Activated CD4-positive, alpha-beta memory T cell treated with anti-CD3 and anti-CD28 coated beads, Interleukin-2, amount 10 ng/mL, durations not matched to agents 7 days and 5 days (primary cell): ENCODE measurements at regions not wholly inside any gene's neighbourhood (a gene's known extent, or its start where the extent isn't known, plus 50 kb on each side); places are given as distances from the start of the nearest gene placed in this dataset.
"Not testable (repeated sequence)": the region's sequence is repeated elsewhere in the genome, so short reads cannot be mapped to it uniquely, and the experiment has no call there.

Experiments used
- CTCF ChIA-PET: fragments of 350-600 bp; sonication (Branson Sonifier 250); formaldehyde crosslinking; loops from one replicate; lab custom pipeline; 2021; ENCODE audit warnings: antibody characterized with exemption, inconsistent platforms; lab: Charles Lee
- POLR2A ChIA-PET: fragments of 350-600 bp; sonication (Branson Sonifier 250); formaldehyde crosslinking; loops from one replicate; lab custom pipeline; 2021; ENCODE audit warnings: antibody characterized with exemption; lab: Charles Lee
- DNase-seq: peaks from one replicate; pipeline ENCODE4 v3.0.0-alpha.2; 2020
- H3K27ac Mint-ChIP-seq: one replicate; pipeline ENCODE4 v1.8.0; 2021; ENCODE audit warnings: mild to moderate bottlenecking, mixed read lengths
- H3K27me3 Mint-ChIP-seq: one replicate; pipeline ENCODE4 v1.8.0; 2021; ENCODE audit warnings: mixed read lengths
- H3K36me3 Mint-ChIP-seq: one replicate; pipeline ENCODE4 v1.8.0; 2021; ENCODE audit warnings: low read depth, mixed read lengths
- H3K4me1 Mint-ChIP-seq: one replicate; pipeline ENCODE4 v1.8.0; 2021; ENCODE audit warnings: mixed read lengths
- H3K4me3 Mint-ChIP-seq: one replicate; pipeline ENCODE4 v1.8.0; 2021; ENCODE audit warnings: mild to moderate bottlenecking, mixed read lengths
- H3K9me3 Mint-ChIP-seq: one replicate; pipeline ENCODE4 v1.8.0; 2021; ENCODE audit warnings: mixed read lengths

DNA sequence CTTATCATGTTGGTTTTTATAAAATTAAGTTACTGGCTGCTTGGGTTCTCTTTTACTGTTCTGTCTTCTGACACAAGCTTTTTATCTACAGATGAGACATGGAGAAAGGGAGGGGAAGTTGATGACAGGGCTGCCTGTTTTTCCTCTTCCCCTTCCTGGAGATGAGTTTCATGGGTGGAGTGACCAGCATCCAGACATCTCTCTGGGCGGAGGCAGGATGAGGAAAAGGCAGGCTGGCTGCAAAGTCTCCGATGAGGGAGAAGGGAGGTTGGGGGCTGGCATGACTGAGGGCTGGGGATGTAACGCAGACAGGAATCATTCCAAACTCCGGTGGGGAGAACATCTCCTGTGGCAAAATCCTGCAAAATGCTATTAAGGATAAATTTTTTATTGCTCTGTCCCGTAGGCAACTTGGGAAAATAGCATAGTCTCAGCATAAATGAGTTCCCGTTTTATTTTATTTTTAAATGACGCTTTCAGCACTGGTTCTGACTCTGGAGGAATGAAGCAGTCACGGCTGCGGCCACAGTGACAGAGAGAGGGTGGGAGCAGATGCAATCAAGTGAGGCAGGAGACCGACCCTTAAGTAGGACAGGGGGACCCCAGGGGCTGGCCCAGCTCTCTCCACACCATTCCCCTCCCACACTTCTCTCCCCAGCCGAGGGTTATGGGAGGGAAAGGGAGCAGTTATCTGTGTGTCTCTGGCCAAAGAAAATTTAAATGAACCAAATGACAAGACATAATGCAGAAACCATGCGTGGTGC, 108.8 kb upstream of the PMEPA1 start:
- DNase-seq: no peak
- Mint-ChIP-seq H3K27ac (no peak overlapping the region), H3K4me1 (no peaks in the 10 kb centered on the region), H3K9me3 (no peaks in the 10 kb centered on the region), H3K27me3 (peaks cover 19% of the 10 kb centered on the region), H3K36me3 (no peaks in the 10 kb centered on the region), H3K4me3 (no peak overlapping the region)
- CTCF ChIA-PET: no interaction called here
- POLR2A ChIA-PET: no interaction called here

DNA sequence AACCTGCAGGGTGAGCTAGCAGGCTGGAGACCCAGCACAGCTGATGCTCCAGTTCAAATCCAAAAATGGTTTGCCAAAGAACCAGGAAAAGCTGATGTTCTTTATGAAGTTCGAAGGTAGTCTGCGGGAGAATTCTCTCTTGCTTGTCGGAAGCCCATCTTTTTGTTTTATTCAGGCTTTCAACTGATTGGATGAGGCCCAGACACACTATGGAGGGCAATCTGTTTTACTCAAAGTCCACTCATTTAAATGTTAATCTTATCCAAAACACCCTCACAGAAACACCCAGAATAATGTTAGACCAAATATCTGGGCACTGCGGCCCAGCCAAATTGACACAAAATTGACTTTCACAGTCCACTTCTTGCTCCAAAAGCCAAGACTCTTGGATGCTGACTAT, 105.6 kb upstream of the PMEPA1 start:
- Mint-ChIP-seq H3K4me1 (no peaks in the 10 kb centered on the region), H3K9me3 (no peaks in the 10 kb centered on the region), H3K36me3 (no peaks in the 10 kb centered on the region), H3K27ac (no peak overlapping the region), H3K4me3 (no peak overlapping the region), H3K27me3 (peaks cover 17% of the 10 kb centered on the region)
- DNase-seq: no peak
- ChIA-PET CTCF (no interaction called here), POLR2A (no interaction called here)

DNA sequence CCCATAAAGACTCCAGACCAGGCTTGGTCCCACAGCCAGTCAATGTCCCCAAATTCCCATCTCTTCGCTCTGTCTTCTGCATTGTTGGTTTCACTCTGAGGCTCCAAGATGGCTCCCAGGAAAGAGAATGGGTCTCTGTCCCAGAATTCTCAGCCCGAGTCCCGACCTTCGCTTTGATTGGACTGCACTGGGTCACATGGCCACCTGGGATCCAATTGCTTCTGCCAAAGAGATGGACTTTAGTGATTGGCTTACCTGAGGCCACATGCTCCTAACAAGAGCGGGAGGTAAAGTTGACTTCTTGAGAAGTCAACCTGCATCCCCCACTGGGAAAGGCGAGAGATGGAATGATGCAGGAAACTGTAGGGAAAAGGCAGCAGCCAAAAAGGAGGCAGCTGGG, 104.7 kb upstream of the PMEPA1 start:
- no peaks in the 10 kb centered on the region for H3K36me3 Mint-ChIP-seq

DNA sequence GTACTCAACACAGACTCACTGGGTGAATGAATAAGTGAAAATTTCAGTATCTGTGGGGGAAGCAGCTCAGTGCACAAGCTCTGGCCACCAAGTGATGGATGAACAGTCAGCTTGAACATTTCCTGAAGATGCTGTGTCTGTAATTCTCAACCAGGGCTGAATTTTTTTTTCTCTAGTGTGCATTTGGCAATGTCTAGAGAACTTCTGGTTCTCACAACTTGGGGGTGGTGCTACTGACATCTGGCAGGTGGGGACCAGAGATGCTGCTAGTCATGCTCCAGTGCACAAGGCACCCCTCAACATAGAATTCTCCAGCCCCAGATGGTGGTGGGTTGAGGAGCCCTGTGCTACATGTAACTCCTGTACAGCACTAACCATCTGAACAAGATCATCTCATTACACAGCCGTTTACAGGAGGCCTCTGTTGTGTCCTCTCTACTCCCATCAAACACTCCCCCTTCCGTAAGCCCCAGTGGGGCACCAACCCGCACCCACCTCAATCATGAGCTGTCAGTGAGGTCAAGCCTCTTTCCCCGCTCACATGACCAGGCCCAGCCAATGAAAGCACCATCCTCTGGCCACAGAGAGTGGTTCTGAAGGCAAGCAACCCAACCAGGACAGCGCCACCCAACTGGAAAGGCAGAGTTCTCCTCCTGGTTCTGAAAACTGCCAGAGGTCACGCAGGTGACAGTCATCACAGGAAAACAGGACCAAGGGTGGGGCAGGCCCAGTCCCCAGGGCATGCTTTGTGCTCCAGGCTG, 103.9 kb upstream of the PMEPA1 start:
- no peaks in the 10 kb centered on the region for H3K9me3 Mint-ChIP-seq
- H3K27ac Mint-ChIP-seq: no peak overlapping the region
- no peaks in the 10 kb centered on the region for H3K4me1 Mint-ChIP-seq
- H3K4me3 Mint-ChIP-seq: no peak overlapping the region
- peaks cover 13% of the 10 kb centered on the region for H3K27me3 Mint-ChIP-seq
- CTCF ChIA-PET: no interaction called here
- no peaks in the 10 kb centered on the region for H3K36me3 Mint-ChIP-seq
- POLR2A ChIA-PET: no interaction called here
- DNase-seq: no peak

More for the DNA sequence above, 104.7 kb upstream of the PMEPA1 start:
- Mint-ChIP-seq H3K27me3 (peaks cover 17% of the 10 kb centered on the region), H3K4me3 (no peak overlapping the region), H3K9me3 (no peaks in the 10 kb centered on the region), H3K4me1 (no peaks in the 10 kb centered on the region), H3K27ac (no peak overlapping the region)
- ChIA-PET CTCF (no interaction called here), POLR2A (no interaction called here)
- DNase-seq: no peak

DNA sequence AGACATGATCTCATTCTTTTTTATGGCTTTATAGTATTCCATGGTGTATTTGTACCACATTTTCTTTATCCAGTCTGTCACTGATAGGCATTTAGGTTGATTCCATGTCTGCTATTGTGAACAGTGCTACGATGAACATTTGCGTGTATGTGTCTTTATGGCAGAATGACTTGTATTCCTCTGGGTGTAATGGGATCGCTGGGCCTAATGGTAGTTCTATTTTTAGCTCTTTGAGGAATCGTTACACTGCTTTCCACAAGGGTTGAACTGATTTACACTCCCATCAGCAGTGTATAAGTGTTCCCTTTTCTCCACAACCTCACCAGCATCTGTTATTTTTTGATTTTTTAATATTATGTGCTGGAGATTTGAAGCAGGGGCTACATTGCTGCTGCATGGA, 102.8 kb upstream of the PMEPA1 start:
- DNase-seq, H3K4me1 Mint-ChIP-seq, POLR2A ChIA-PET, CTCF ChIA-PET, H3K36me3 Mint-ChIP-seq, H3K27ac Mint-ChIP-seq, H3K27me3 Mint-ChIP-seq, H3K4me3 Mint-ChIP-seq, H3K9me3 Mint-ChIP-seq: not testable (repeated sequence)

DNA sequence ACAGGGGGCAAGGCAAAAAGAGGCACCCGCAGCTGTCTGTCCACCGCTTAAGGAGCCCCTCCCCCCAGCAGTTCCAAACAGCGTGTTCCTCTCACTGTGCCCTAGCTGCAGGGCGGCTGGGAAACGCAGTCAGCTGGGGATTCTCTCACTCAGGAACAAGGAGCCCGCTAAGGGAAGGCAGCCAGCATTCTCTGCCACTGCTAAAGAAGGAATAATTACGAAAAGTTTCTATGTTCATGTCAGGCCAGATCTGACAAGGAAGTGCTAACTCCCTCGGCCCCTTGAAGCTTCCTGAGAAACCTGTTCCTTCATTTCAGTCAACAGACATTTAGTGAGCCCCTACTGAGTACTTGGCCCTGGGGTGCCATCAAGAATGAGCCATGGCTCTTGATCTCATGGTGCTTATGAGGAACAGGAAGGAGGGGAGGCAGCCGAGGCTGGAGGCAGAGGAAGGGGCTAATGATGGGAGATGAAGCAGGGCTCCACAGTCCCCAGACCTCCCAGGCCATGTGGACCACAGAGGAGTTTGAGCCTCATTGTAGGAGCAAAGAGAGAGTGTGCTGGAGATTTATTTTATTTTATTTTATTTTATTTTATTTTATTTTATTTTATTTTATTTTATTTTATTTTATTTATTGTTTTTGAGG, 101.7 kb upstream of the PMEPA1 start:
- Mint-ChIP-seq H3K9me3 (no peaks in the 10 kb centered on the region), H3K27me3 (peaks cover 7% of the 10 kb centered on the region), H3K27ac (no peak overlapping the region), H3K4me3 (no peak overlapping the region), H3K36me3 (no peaks in the 10 kb centered on the region), H3K4me1 (no peaks in the 10 kb centered on the region)
- ChIA-PET CTCF (no interaction called here), POLR2A (no interaction called here)
- DNase-seq: no peak

DNA sequence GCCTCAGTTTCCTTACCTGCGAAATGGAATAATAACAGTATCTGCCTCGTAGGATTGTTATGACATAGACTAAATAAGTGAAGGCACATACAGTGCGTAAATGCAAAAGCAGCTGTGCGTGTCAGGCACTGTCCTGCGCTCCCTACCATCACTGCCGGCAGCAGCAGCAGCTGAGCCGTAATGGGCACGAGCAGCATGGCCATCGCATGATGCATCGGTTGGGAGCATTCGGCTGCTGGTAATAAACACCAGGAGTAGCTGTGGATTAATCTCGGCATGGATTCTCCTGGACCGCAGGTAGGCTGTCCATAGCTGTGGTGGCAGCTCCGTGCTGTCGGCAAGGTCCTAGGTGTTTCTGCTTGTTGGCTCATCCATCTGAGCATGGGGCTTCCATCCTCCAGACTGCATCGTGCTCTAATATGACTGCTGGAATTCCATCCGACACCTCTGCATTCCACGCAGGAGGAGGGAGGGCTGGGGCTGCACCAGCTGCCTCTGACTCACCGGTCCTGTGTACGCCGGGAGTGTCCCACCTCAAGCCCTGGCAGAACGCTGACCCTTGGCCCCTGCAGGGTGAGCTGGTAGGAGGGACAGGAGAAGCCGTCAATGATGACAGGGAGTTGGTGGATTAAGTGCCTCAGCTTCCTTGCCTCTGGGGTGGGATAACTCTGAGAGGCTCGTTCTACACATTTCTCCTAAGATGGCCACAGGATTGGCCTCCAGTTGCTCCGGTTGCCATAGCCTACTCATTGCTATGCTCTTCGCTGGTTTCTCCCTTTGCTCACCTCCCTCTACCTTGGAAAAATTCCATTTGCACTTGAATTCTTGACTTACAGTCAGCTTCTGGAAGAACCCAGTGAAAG, 100.9 kb upstream of the PMEPA1 start:
- CTCF ChIA-PET: no interaction called here

DNA sequence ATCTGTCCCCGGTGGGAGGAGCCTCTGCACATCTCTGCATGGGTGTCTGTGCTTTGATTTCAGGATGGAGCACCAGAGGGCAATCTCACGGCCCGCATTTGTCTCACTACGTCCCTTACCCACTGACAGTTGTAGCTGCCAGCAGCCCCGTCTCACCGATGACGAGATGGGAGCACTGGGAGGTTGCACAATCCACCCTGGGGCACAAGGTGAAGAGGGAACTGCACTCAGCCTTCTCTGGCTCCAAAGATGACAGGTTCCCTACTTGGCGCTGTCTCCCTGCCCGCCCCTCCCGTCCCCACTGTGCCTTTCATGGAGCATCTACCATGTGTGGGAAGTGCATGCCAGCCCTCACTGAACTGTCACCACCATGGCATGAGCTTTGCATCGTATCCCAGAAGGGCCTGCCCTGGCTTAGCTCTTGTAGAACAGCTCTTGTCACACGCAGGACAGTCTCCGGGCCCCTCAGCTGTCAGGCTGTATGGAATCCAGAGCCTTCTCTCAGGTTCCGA, 99.9 kb upstream of the PMEPA1 start:
- peaks cover 4% of the 10 kb centered on the region for H3K27me3 Mint-ChIP-seq
- ChIA-PET POLR2A (no interaction called here), CTCF (no interaction called here)
- no peaks in the 10 kb centered on the region for H3K9me3 Mint-ChIP-seq
- H3K27ac Mint-ChIP-seq: no peak overlapping the region
- H3K4me3 Mint-ChIP-seq: no peak overlapping the region
- no peaks in the 10 kb centered on the region for H3K4me1 Mint-ChIP-seq
- H3K36me3 Mint-ChIP-seq: no peaks in the 10 kb centered on the region
- DNase-seq: no peak

More for the DNA sequence above, 100.9 kb upstream of the PMEPA1 start:
- POLR2A ChIA-PET: no interaction called here
- H3K27ac Mint-ChIP-seq: no peak overlapping the region
- H3K4me3 Mint-ChIP-seq: no peak overlapping the region
- H3K27me3 Mint-ChIP-seq: peaks cover 4% of the 10 kb centered on the region
- no peak for DNase-seq
- H3K36me3 Mint-ChIP-seq: no peaks in the 10 kb centered on the region
- H3K4me1 Mint-ChIP-seq: no peaks in the 10 kb centered on the region
- H3K9me3 Mint-ChIP-seq: no peaks in the 10 kb centered on the region

DNA sequence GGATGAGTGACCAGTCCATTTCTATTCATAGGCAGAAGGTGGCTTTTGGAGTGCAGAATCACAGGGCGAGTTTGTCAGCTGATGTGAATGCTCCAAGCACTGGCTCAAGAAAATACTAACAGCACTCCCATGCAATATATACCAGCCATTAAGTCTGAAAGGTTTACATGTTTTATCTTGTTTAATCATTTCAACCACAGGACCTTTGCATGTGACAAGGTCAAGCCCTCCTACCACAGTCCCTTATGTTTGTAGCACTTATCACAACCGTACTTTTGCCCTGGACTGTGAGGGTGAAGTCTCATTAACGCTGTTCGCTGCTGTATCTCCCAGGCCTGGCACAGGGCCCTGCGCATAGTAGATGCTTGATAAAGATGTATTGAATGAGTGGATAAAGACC, 99.3 kb upstream of the PMEPA1 start:
- no peaks in the 10 kb centered on the region for H3K9me3 Mint-ChIP-seq
- no peaks in the 10 kb centered on the region for H3K4me1 Mint-ChIP-seq
- H3K4me3 Mint-ChIP-seq: no peak overlapping the region
- no peak for DNase-seq
- H3K27ac Mint-ChIP-seq: no peak overlapping the region
- ChIA-PET CTCF (no interaction called here), POLR2A (no interaction called here)
- H3K27me3 Mint-ChIP-seq: peaks cover 4% of the 10 kb centered on the region
- H3K36me3 Mint-ChIP-seq: no peaks in the 10 kb centered on the region

DNA sequence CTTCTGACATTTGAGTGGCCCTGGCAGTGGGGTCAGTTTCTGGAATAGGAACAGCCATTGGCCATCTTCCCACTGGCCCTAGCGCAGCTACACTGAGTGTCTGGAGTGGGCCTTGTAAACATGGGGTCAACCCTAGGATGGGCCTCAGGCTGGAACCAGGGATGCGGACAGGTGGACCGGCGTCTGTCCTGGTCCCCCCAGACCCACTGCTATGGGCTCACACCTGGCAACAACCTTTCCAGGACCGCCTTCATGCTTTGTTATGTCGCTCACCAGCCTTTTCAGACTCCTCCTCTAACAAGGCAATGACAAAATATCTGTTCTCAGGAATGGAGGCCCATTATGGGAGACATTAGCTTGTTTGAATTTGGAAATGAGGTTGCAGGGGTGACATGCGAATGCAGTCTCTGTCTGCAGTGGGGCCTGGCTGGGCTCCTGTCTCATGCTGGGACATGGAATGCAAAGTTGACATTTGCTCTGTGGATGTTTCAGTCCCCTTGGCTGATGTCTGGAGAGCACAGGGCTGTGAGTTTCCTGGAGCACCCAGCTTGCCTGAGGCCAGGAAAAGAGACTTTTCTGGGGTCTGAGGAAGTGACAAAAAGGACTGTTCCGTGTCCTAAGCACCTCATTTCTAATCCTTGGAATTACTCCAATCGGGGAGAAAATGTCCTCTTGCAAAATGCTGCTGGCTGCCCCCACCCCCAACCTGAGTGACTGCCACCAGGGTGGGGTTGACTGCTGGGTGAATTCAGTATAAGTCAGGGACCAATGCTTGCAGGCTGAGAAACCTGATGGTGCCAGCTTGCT, 98.7 kb upstream of the PMEPA1 start:
- POLR2A ChIA-PET: no interaction called here

DNA sequence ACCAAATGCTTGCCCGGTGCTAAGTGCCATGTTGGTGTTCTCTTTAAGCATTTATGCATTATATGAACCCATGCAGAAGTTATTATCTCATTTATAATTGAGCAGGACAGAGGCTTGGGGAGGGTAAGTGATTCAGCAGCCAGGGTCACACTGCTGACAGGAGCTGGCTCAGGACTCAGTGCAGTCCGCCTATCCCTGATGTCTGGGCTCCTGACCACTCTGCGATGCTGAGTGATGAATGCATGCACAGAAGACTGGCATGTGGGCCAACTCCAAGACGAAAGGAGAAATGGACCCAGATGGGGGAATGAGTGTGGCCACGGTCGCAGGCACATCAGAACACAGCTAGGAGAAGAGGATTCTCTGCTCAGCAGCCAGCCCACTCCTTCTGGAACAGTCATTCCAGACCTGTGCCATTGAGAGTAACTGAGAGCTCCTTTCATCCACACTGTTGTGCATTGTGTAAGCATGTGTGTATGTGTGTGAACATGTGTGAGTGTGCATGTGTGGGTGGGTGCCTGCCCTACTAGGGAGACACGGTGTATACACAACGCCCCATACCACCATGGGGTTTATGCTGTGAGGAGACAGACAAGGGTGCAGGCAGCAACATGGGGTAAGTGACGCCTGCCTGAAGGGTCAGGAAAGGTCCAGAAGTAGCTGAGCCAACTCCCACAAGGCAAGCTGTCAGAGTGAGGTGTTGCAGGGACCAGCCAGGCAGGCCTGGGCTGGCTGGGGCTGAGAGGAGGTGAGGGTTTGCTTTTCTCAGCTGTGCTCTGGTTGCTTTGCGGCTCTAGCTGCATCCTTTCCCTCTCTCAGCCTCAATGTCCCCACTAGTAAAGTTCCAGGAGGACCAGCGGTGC, 97.8 kb upstream of the PMEPA1 start:
- H3K4me1 Mint-ChIP-seq: no peaks in the 10 kb centered on the region
- H3K4me3 Mint-ChIP-seq: no peak overlapping the region
- no peak for DNase-seq
- H3K36me3 Mint-ChIP-seq: no peaks in the 10 kb centered on the region
- no peaks in the 10 kb centered on the region for H3K9me3 Mint-ChIP-seq
- ChIA-PET CTCF (no interaction called here), POLR2A (no interaction called here)
- no peak overlapping the region for H3K27ac Mint-ChIP-seq
- peaks cover 4% of the 10 kb centered on the region for H3K27me3 Mint-ChIP-seq

More for the DNA sequence above, 98.7 kb upstream of the PMEPA1 start:
- Mint-ChIP-seq H3K4me1 (no peaks in the 10 kb centered on the region), H3K9me3 (no peaks in the 10 kb centered on the region), H3K27me3 (peaks cover 4% of the 10 kb centered on the region), H3K4me3 (no peak overlapping the region), H3K36me3 (no peaks in the 10 kb centered on the region), H3K27ac (no peak overlapping the region)
- DNase-seq: no peak
- CTCF ChIA-PET: no interaction called here
